Liver (tissue), 8 donors: ENCODE measurements at regions not wholly inside any gene's neighbourhood (a gene's known extent, or its start where the extent isn't known, plus 50 kb on each side); places are given as distances from the start of the nearest gene placed in this dataset.
"Not testable (repeated sequence)": the region's sequence is repeated elsewhere in the genome, so short reads cannot be mapped to it uniquely, and the experiment has no call there.

ENCODE experiments used
- DNase-seq: peaks from one replicate; pipeline ENCODE4 v3.0.0-alpha.2; 2017; ENCODE audit warnings: low spot score
- H3K27ac ChIP-seq, 2 donors: one replicate each; pipeline ENCODE4 v1.7.0; 2013; ENCODE audit warnings: inconsistent platforms in 2 of 2, low read length in 2 of 2, control low read depth in 1 of 2, low read depth in 1 of 2, mild to moderate bottlenecking in 1 of 2
- H3K27me3 ChIP-seq, 4 donors: one replicate each; pipeline versions ENCODE4 v1.6.1 to v1.7.0; 2013; ENCODE audit warnings: low read length in 3 of 4, inconsistent platforms in 1 of 4, mild to moderate bottlenecking in 1 of 4, moderate library complexity in 1 of 4; ENCODE audit not compliant: control insufficient read depth in 4 of 4, insufficient read depth in 4 of 4
- H3K36me3 ChIP-seq, 4 donors: one replicate each; pipeline versions ENCODE4 v1.6.1 to v1.7.0; 2013; ENCODE audit warnings: low read length in 3 of 4, mild to moderate bottlenecking in 3 of 4, low read depth in 1 of 4, moderate library complexity in 1 of 4; ENCODE audit not compliant: control insufficient read depth in 4 of 4, insufficient read depth in 3 of 4
- H3K4me1 ChIP-seq, 4 donors: one replicate each; pipeline versions ENCODE4 v1.6.1 to v1.7.0; 2013; ENCODE audit warnings: low read length in 3 of 4, mild to moderate bottlenecking in 3 of 4, moderate library complexity in 1 of 4; ENCODE audit not compliant: control insufficient read depth in 4 of 4, insufficient read depth in 4 of 4
- H3K4me3 ChIP-seq, 3 donors: one replicate each; pipeline versions ENCODE4 v1.6.1 to v1.7.0; 2013; ENCODE audit warnings: low read length in 3 of 3, control low read depth in 1 of 3, low read depth in 1 of 3, mild to moderate bottlenecking in 1 of 3
- H3K9ac ChIP-seq, 2 donors: one replicate each; pipeline ENCODE4 v1.7.0; 2013; ENCODE audit warnings: low read length in 2 of 2, mild to moderate bottlenecking in 2 of 2, moderate library complexity in 2 of 2, control low read depth in 1 of 2, low read depth in 1 of 2
- H3K9me3 ChIP-seq, 4 donors: one replicate each; pipeline versions ENCODE4 v1.6.1 to v1.7.0; 2013; ENCODE audit warnings: low read length in 3 of 4; ENCODE audit not compliant: control insufficient read depth in 4 of 4
- FOXA1 ChIP-seq: IDR thresholded peaks from 2 replicates; pipeline ENCODE4 v1.6.1; 2016; ENCODE audit warnings: antibody characterized with exemption
- GABPA ChIP-seq, 2 donors: IDR thresholded peaks in 1 of 2; conservative IDR thresholded peaks in 1 of 2; 2 replicates each; pipeline ENCODE4 v1.6.1; 2016; ENCODE audit warnings: antibody characterized with exemption in 2 of 2, mild to moderate bottlenecking in 1 of 2, moderate library complexity in 1 of 2
- RAD21 ChIP-seq, 2 donors: IDR thresholded peaks; 2 replicates each; pipeline ENCODE4 v1.6.1; 2016; ENCODE audit warnings: antibody characterized with exemption in 2 of 2, mild to moderate bottlenecking in 2 of 2
- TAF1 ChIP-seq: conservative IDR thresholded peaks from 2 replicates; pipeline ENCODE4 v1.6.1; 2016; ENCODE audit warnings: antibody characterized with exemption, mild to moderate bottlenecking
- YY1 ChIP-seq: IDR thresholded peaks from 2 replicates; pipeline ENCODE4 v1.6.1; 2016; ENCODE audit warnings: antibody characterized with exemption, mild to moderate bottlenecking
- WGBS: extraction: QIAGEN DNeasy Blood & Tissue Kit; methylation state at CpG from one replicate; pipeline ENCODE4 v1.1.7; 2013; 5-methylcytosine and 5-hydroxymethylcytosine counted together
- TF ChIP-seq, protein P1 (sequence below): IDR thresholded peaks from 2 replicates; pipeline ENCODE4 v1.6.1; 2016; ENCODE audit warnings: antibody characterized with exemption
- TF ChIP-seq, protein P2 (sequence below): IDR thresholded peaks from 2 replicates; pipeline ENCODE4 v1.6.1; 2016; ENCODE audit warnings: antibody characterized with exemption, mild to moderate bottlenecking
- TF ChIP-seq, protein P3 (sequence below): fragments of 150-350 bp; IDR thresholded peaks from 2 replicates; pipeline ENCODE4 v1.5.1; 2017; ENCODE audit warnings: improper control_type of control experiment, low read depth, low read length; ENCODE audit not compliant: missing input control
- donor health status: healthy.
- donor health status: healthy.
- donor health status: healthy.
- donor health status: healthy.
- donor health status: healthy.

DNA sequence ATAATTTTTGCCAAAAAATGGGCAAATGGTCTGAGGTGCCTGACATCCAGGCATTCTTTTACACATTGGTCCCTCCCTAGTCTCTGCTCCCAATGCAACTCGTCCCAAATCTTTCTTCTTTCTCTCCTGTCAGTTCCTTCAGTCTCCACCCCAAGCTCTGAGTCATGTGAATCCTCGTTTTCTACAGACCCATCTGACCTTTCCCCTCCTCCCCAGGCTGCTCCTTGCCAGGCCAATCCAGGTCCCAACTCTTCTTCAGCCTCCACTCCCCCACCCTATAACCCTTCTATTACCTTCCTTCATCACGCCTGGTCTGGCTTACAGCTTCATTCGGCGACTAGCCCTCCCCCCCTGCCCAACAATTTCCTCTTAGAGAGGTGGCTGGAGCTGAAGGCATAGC lies 55.3 kb downstream of the BBS10 start:
- not testable (repeated sequence) for H3K36me3 ChIP-seq, H3K9ac ChIP-seq, H3K4me1 ChIP-seq, H3K4me3 ChIP-seq, H3K27me3 ChIP-seq, DNase-seq, H3K27ac ChIP-seq, H3K9me3 ChIP-seq
- 83% methylated on average over 5 of the region's 5 CpGs for WGBS

DNA sequence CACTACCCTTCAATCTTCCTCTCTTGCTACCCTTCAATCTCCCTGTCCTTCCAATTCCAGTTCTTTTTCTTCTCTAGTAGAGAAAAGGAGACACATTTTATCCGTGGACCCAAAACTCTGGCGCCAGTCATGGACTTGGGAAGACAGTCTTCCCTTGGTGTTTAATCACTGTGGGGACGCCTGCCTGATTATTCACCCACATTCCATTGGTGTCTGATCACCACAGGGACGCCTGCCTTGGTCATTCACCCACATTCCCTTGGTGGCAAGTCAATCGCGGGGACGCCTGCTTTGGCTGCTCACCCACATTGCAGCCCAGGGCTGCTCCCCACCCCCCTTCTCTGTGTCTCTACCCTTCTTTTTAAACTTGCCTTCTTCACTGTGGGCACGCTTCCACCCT lies 55.9 kb downstream of the BBS10 start:
- H3K36me3 ChIP-seq, H3K9me3 ChIP-seq, H3K4me3 ChIP-seq, H3K27me3 ChIP-seq, H3K9ac ChIP-seq, DNase-seq, H3K27ac ChIP-seq: not testable (repeated sequence)
- peaks cover 0 to 12% (median 9%) of the 10 kb centered on the region in 4 donors for H3K4me1 ChIP-seq
- 91% methylated on average over 8 of the region's 8 CpGs for WGBS

DNA sequence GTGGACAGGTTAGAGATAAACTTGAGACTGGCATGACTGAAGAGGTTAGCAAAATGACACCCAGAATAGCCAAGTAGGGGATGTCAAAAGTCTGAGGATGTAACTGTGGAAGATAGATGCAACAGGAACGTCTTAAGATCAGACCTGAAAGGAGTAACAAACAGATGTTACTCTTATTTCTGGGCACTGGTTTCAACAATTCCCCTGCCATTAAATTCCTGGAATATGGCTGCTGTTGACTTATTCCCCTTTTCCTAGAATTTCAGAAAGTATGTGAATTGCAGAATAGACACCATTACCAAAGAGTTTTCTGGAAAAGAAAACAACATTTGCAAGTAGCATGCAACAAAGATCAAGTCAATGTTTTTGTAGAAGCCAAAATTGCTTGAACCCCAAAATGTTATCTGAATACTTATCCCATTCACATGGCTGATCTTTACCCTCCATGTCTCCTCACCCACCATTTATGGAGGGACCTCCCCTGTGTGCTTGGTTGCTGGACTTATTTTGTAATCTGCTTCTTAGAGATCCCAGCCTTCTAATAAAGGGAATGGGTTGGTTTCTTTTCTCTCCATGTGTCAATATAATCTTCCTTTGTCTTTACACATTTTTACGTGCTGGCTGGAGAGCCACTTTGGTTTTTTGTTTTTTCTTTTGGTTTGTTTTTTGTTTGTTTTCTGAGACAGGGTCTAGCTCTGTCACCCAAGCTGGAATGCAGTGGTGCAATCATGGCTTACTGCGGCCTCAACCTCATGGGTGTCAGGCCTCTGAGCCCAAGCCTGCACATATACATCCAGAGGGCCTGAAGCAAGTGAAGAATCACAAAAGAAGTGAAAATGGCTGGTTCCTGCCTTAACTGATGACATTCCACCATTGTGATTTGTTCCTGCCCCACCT lies 57.0 kb downstream of the BBS10 start:
- H3K9ac ChIP-seq, result no peak overlapping the region
- 86% methylated on average over 3 of the region's 3 CpGs for WGBS
- DNase-seq, result no peak
- no peak overlapping the region for H3K27ac ChIP-seq
- H3K36me3 ChIP-seq, result no peaks in the 10 kb centered on the region
- peaks cover 0 to 17% (median 9%) of the 10 kb centered on the region in 4 donors for H3K4me1 ChIP-seq
- H3K27me3 ChIP-seq, result no peaks in the 10 kb centered on the region
- no peak overlapping the region for H3K4me3 ChIP-seq
- TF ChIP-seq, protein P1, sequence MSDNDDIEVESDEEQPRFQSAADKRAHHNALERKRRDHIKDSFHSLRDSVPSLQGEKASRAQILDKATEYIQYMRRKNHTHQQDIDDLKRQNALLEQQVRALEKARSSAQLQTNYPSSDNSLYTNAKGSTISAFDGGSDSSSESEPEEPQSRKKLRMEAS, result no peak
- no peak for TF ChIP-seq FOXA1
- TF ChIP-seq, protein P2, sequence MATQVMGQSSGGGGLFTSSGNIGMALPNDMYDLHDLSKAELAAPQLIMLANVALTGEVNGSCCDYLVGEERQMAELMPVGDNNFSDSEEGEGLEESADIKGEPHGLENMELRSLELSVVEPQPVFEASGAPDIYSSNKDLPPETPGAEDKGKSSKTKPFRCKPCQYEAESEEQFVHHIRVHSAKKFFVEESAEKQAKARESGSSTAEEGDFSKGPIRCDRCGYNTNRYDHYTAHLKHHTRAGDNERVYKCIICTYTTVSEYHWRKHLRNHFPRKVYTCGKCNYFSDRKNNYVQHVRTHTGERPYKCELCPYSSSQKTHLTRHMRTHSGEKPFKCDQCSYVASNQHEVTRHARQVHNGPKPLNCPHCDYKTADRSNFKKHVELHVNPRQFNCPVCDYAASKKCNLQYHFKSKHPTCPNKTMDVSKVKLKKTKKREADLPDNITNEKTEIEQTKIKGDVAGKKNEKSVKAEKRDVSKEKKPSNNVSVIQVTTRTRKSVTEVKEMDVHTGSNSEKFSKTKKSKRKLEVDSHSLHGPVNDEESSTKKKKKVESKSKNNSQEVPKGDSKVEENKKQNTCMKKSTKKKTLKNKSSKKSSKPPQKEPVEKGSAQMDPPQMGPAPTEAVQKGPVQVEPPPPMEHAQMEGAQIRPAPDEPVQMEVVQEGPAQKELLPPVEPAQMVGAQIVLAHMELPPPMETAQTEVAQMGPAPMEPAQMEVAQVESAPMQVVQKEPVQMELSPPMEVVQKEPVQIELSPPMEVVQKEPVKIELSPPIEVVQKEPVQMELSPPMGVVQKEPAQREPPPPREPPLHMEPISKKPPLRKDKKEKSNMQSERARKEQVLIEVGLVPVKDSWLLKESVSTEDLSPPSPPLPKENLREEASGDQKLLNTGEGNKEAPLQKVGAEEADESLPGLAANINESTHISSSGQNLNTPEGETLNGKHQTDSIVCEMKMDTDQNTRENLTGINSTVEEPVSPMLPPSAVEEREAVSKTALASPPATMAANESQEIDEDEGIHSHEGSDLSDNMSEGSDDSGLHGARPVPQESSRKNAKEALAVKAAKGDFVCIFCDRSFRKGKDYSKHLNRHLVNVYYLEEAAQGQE, result no peak
- no peak for TF ChIP-seq YY1
- no peak for TF ChIP-seq TAF1
- no peak for TF ChIP-seq GABPA (IDR thresholded peaks at IDR 0.05 in 1 of 2, conservative IDR thresholded peaks at IDR 0.05 in 1 of 2)
- no peak for TF ChIP-seq RAD21 (IDR thresholded peaks at IDR 0.05)
- TF ChIP-seq, protein P3, sequence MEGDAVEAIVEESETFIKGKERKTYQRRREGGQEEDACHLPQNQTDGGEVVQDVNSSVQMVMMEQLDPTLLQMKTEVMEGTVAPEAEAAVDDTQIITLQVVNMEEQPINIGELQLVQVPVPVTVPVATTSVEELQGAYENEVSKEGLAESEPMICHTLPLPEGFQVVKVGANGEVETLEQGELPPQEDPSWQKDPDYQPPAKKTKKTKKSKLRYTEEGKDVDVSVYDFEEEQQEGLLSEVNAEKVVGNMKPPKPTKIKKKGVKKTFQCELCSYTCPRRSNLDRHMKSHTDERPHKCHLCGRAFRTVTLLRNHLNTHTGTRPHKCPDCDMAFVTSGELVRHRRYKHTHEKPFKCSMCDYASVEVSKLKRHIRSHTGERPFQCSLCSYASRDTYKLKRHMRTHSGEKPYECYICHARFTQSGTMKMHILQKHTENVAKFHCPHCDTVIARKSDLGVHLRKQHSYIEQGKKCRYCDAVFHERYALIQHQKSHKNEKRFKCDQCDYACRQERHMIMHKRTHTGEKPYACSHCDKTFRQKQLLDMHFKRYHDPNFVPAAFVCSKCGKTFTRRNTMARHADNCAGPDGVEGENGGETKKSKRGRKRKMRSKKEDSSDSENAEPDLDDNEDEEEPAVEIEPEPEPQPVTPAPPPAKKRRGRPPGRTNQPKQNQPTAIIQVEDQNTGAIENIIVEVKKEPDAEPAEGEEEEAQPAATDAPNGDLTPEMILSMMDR, result no peak
- H3K9me3 ChIP-seq, result no peaks in the 10 kb centered on the region
